ENCODE measurements at regions not wholly inside any gene's neighbourhood (a gene's known extent, or its start where the extent isn't known, plus 50 kb on each side); places are given as distances from the start of the nearest gene placed in this dataset.

- H3K36me3 ChIP-seq = no peaks in the 10 kb centered on the region
- no peak for DNase-seq
- H3K4me3 ChIP-seq = no peak overlapping the region
- no peaks in the 10 kb centered on the region for H3K9me3 ChIP-seq
- WGBS, 5 donors = 77 to 91% (median 80%) methylated on average over 6 of the region's 6 CpGs
- no peaks in the 10 kb centered on the region for H3K4me1 ChIP-seq
- no peak for TF ChIP-seq POLR2AphosphoS5 (IDR thresholded peaks at IDR 0.05)
- TF ChIP-seq CTCF (IDR thresholded peaks at IDR 0.05) = no peak
- TF ChIP-seq POLR2A (IDR thresholded peaks at IDR 0.05) = no peak
- no peak for TF ChIP-seq EP300 (IDR thresholded peaks at IDR 0.05)
- H3K27me3 ChIP-seq = no peaks in the 10 kb centered on the region
- intact Hi-C loops (cut with DNase I; ENCODE audit: low total_unique reads) = no loop called here
- H3K27ac ChIP-seq = no peak overlapping the region
These were observed 211.4 kb downstream of the EPHA4 start for GRCh38 chr2:221360742-221361141.

GRCh38 chr2:221361633-221362032, 210.5 kb downstream of the EPHA4 start:
- Histone ChIP-seq H3K27me3 (no peaks in the 10 kb centered on the region), H3K4me3 (no peak overlapping the region), H3K4me1 (no peaks in the 10 kb centered on the region), H3K27ac (no peak overlapping the region), H3K9me3 (no peaks in the 10 kb centered on the region), H3K36me3 (no peaks in the 10 kb centered on the region)
- TF ChIP-seq EP300 (IDR thresholded peaks at IDR 0.05) (no peak), POLR2A (IDR thresholded peaks at IDR 0.05) (no peak), POLR2AphosphoS5 (IDR thresholded peaks at IDR 0.05) (no peak), CTCF (IDR thresholded peaks at IDR 0.05) (no peak)
- 82 to 96% (median 94%) methylated on average over 4 of the region's 4 CpGs for WGBS, 5 donors
- intact Hi-C loops (cut with DNase I; ENCODE audit: low total_unique reads) = no loop called here
- DNase-seq = no peak

GRCh38 chr2:221364672-221365071, 207.4 kb downstream of the EPHA4 start:
- 68 to 91% (median 89%) methylated on average over 3 of the region's 3 CpGs for whole genome bisulfite sequencing, 5 donors
- no peak for DNase-seq
- TF ChIP-seq POLR2A (IDR thresholded peaks at IDR 0.05) (no peak), EP300 (IDR thresholded peaks at IDR 0.05) (no peak), POLR2AphosphoS5 (IDR thresholded peaks at IDR 0.05) (no peak), CTCF (IDR thresholded peaks at IDR 0.05) (no peak)
- Histone ChIP-seq H3K27ac (no peak overlapping the region), H3K4me1 (no peaks in the 10 kb centered on the region), H3K36me3 (no peaks in the 10 kb centered on the region), H3K4me3 (no peak overlapping the region), H3K9me3 (no peaks in the 10 kb centered on the region), H3K27me3 (no peaks in the 10 kb centered on the region)
- intact Hi-C loops (cut with DNase I; ENCODE audit: low total_unique reads) = no loop called here

Small RNA genes in the stretch of these regions (small RNA-seq; reads per million reads assigned to genes)
- gene AC011233.1 (0 reads per million in 4 donors), gene MIR4268 (0 reads per million in 4 donors)
